GM23338 (cell line): ENCODE measurements at regions not wholly inside any gene's neighbourhood (a gene's known extent, or its start where the extent isn't known, plus 50 kb on each side); places are given as distances from the start of the nearest gene placed in this dataset.
"Not testable (repeated sequence)": the region's sequence is repeated elsewhere in the genome, so short reads cannot be mapped to it uniquely, and the experiment has no call there.

Source experiments
- ATAC-seq: fragments of 200-7000 bp; cut with Tn5 transposase; 3 replicates; pipeline ENCODE4 v1.9.1; 2020
- DNase-seq: peaks from one replicate; pipeline ENCODE4 v3.0.0-alpha.2; 2015; ENCODE audit warnings: low spot score
- H2AFZ ChIP-seq: fragments of 200-600 bp; sonication (generic); 2 replicates; pipeline ENCODE4 v1.8.0; 2016; ENCODE audit warnings: antibody characterized with exemption, mild to moderate bottlenecking, moderate library complexity
- H3F3A ChIP-seq: fragments of 200-600 bp; sonication (generic); replicated peaks from 2 replicates; pipeline ENCODE4 v1.8.0; 2017; ENCODE audit warnings: antibody characterized with exemption, mixed run types, low read depth
- H3K27ac ChIP-seq: fragments of 200-600 bp; sonication (generic); 2 replicates; pipeline ENCODE4 v1.6.1; 2016; ENCODE audit warnings: low read depth
- H3K27me3 ChIP-seq: fragments of 200-600 bp; sonication (generic); 2 replicates; pipeline ENCODE4 v1.8.0; 2016; ENCODE audit warnings: mild to moderate bottlenecking, mixed run types, moderate library complexity; ENCODE audit not compliant: insufficient read depth
- H3K36me3 ChIP-seq: fragments of 200-600 bp; sonication (generic); 2 replicates; pipeline ENCODE4 v1.8.0; 2016; ENCODE audit warnings: mild to moderate bottlenecking; ENCODE audit not compliant: insufficient read depth
- H3K4me1 ChIP-seq: fragments of 200-600 bp; sonication (generic); 2 replicates; pipeline ENCODE4 v1.8.0; 2016; ENCODE audit warnings: mild to moderate bottlenecking, moderate library complexity; ENCODE audit not compliant: insufficient read depth
- H3K4me2 ChIP-seq: fragments of 200-600 bp; sonication (generic); 2 replicates; pipeline ENCODE4 v1.7.1; 2017; ENCODE audit warnings: mixed run types
- H3K4me3 ChIP-seq: fragments of 200-600 bp; sonication (generic); 2 replicates; pipeline ENCODE4 v1.6.1; 2016; ENCODE audit warnings: mixed run types
- H3K79me2 ChIP-seq: fragments of 200-600 bp; sonication (generic); replicated peaks from 2 replicates; pipeline ENCODE4 v1.8.0; 2017; ENCODE audit warnings: mild to moderate bottlenecking; ENCODE audit not compliant: insufficient read depth
- H3K9me2 ChIP-seq: fragments of 200-600 bp; sonication (generic); 2 replicates; pipeline ENCODE4 v1.8.0; 2017; ENCODE audit not compliant: insufficient read depth
- H4K20me1 ChIP-seq: fragments of 200-600 bp; sonication (generic); replicated peaks from 2 replicates; pipeline ENCODE4 v1.8.0; 2017; ENCODE audit warnings: mild to moderate bottlenecking; ENCODE audit not compliant: insufficient read depth
- H3K27ac Mint-ChIP-seq: 2 replicates; pipeline ENCODE4 v1.8.0; 2020; ENCODE audit warnings: inconsistent platforms, mild to moderate bottlenecking, moderate library complexity, mixed read lengths
- H3K27me3 Mint-ChIP-seq: 3 replicates; pipeline ENCODE4 v1.8.0; 2022; ENCODE audit warnings: low read depth, mild to moderate bottlenecking, moderate library complexity, mixed read lengths, inconsistent platforms; ENCODE audit not compliant: insufficient read depth, poor library complexity
- H3K36me3 Mint-ChIP-seq: 3 replicates; pipeline ENCODE4 v1.8.0; 2021; ENCODE audit warnings: low read depth, mild to moderate bottlenecking, inconsistent platforms, moderate library complexity, mixed read lengths
- H3K4me1 Mint-ChIP-seq: 3 replicates; pipeline ENCODE4 v1.8.0; 2020; ENCODE audit warnings: mild to moderate bottlenecking, inconsistent platforms, mixed read lengths
- H3K4me3 Mint-ChIP-seq: 3 replicates; pipeline ENCODE4 v1.8.0; 2021; ENCODE audit warnings: moderate library complexity, mild to moderate bottlenecking, inconsistent platforms, mixed read lengths
- H3K9me3 Mint-ChIP-seq: 3 replicates; pipeline ENCODE4 v1.8.0; 2020; ENCODE audit warnings: moderate library complexity, mild to moderate bottlenecking, inconsistent platforms, mixed read lengths
- ETS1 ChIP-seq: IDR thresholded peaks from 2 replicates; pipeline ENCODE4 v1.6.1; 2016; ENCODE audit warnings: antibody characterized with exemption
- EZH2 ChIP-seq: fragments of 200-600 bp; sonication (generic); IDR thresholded peaks from one replicate; pipeline ENCODE4 v1.8.0; 2017; ENCODE audit warnings: antibody characterized with exemption, mild to moderate bottlenecking, low read depth; ENCODE audit not compliant: unreplicated experiment
- EZH2phosphoT487 ChIP-seq: fragments of 200-600 bp; sonication (generic); IDR thresholded peaks from one replicate; pipeline ENCODE4 v1.8.1; 2018; ENCODE audit warnings: antibody characterized with exemption; ENCODE audit not compliant: unreplicated experiment
- JUNB ChIP-seq: IDR thresholded peaks from one replicate; pipeline ENCODE4 v1.6.1; 2016; ENCODE audit warnings: antibody characterized with exemption; ENCODE audit not compliant: unreplicated experiment
- NANOG ChIP-seq: IDR thresholded peaks from 2 replicates; pipeline ENCODE4 v1.6.1; 2016; ENCODE audit warnings: antibody characterized with exemption, borderline replicate concordance
- POLR2AphosphoS5 ChIP-seq: IDR thresholded peaks from 2 replicates; pipeline ENCODE4 v1.6.1; 2016; ENCODE audit warnings: antibody characterized with exemption, low read depth
- STAT1 ChIP-seq: IDR thresholded peaks from one replicate; pipeline ENCODE4 v1.6.1; 2016; ENCODE audit warnings: antibody characterized with exemption; ENCODE audit not compliant: unreplicated experiment
- ZNF114 ChIP-seq: fragments of 250-450 bp; sonication (Bioruptor Pico); IDR thresholded peaks from 2 replicates; pipeline ENCODE4 v1.5.0; 2020; ENCODE audit warnings: mild to moderate bottlenecking, moderate library complexity
- ZNF331 ChIP-seq: fragments of 250-450 bp; sonication (Bioruptor Pico); IDR thresholded peaks from 2 replicates; pipeline ENCODE4 v1.5.0; 2020; ENCODE audit warnings: low read depth, mild to moderate bottlenecking, moderate library complexity
- ZNF462 ChIP-seq: fragments of 250-450 bp; sonication (Bioruptor Pico); IDR thresholded peaks from 2 replicates; pipeline ENCODE4 v1.5.0; 2020; ENCODE audit warnings: mild to moderate bottlenecking, moderate library complexity
- TF ChIP-seq, protein P1 (sequence below): IDR thresholded peaks from one replicate; pipeline ENCODE4 v1.6.1; 2018; ENCODE audit warnings: antibody characterized with exemption; ENCODE audit not compliant: unreplicated experiment

DNA sequence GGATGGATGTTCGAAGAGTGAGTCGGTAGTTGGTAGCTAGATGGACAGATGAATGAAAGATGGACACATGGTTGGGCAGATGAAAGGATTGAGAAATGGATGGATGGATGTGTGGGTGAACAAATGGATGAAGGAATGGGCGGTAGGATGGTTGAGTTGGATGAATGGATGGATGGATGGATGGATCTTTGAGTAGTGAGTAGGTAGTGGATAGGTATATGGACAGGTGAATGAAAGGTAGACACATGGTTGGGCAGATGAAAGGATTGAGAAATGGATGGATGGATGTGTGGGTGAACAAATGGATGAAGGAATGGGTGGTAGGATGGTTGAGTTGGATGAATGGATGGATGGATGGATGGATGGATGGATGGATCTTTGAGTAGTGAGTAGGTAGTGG, 97.0 kb upstream of the ADAMTS2 start:
- peaks cover 31% of the 10 kb centered on the region for H3K9me3 Mint-ChIP-seq
- not testable (repeated sequence) for H3K27ac Mint-ChIP-seq, H3K27me3 Mint-ChIP-seq, H3K36me3 ChIP-seq, DNase-seq, H3K36me3 Mint-ChIP-seq, H3K4me3 Mint-ChIP-seq, H3K9me2 ChIP-seq, H3K27me3 ChIP-seq, H3K27ac ChIP-seq, H3K4me1 Mint-ChIP-seq, ATAC-seq, H3K4me3 ChIP-seq, H3F3A ChIP-seq, H2AFZ ChIP-seq, H3K4me2 ChIP-seq, H3K79me2 ChIP-seq, H3K4me1 ChIP-seq, H4K20me1 ChIP-seq

- Mint-ChIP-seq H3K36me3 (no peaks in the 10 kb centered on the region; the same call in 1 of the 3 replicates), H3K27me3 (peaks cover 8% of the 10 kb centered on the region), H3K4me3 (no peak overlapping the region), H3K4me1 (no peaks in the 10 kb centered on the region), H3K27ac (no peak overlapping the region), H3K9me3 (peaks cover 24% of the 10 kb centered on the region)
- Histone ChIP-seq H3K4me2 (no peak overlapping the region), H2AFZ (no peak overlapping the region), H3K4me3 (no peak overlapping the region), H3K4me1 (no peaks in the 10 kb centered on the region), H3K79me2 (no peaks in the 10 kb centered on the region), H3K36me3 (no peaks in the 10 kb centered on the region), H3F3A (no peaks in the 10 kb centered on the region), H3K27ac (no peak overlapping the region), H4K20me1 (no peaks in the 10 kb centered on the region), H3K9me2 (no peaks in the 10 kb centered on the region), H3K27me3 (no peaks in the 10 kb centered on the region)
- ATAC-seq = no peak
- no peak for DNase-seq
- TF ChIP-seq EZH2 = no peak
- TF ChIP-seq ZNF331 (CRISPR knock-in tag) = no peak
- TF ChIP-seq STAT1 = no peak
- no peak for TF ChIP-seq ZNF114 (CRISPR knock-in tag)
- TF ChIP-seq EZH2phosphoT487 = no peak
- TF ChIP-seq, protein P1, sequence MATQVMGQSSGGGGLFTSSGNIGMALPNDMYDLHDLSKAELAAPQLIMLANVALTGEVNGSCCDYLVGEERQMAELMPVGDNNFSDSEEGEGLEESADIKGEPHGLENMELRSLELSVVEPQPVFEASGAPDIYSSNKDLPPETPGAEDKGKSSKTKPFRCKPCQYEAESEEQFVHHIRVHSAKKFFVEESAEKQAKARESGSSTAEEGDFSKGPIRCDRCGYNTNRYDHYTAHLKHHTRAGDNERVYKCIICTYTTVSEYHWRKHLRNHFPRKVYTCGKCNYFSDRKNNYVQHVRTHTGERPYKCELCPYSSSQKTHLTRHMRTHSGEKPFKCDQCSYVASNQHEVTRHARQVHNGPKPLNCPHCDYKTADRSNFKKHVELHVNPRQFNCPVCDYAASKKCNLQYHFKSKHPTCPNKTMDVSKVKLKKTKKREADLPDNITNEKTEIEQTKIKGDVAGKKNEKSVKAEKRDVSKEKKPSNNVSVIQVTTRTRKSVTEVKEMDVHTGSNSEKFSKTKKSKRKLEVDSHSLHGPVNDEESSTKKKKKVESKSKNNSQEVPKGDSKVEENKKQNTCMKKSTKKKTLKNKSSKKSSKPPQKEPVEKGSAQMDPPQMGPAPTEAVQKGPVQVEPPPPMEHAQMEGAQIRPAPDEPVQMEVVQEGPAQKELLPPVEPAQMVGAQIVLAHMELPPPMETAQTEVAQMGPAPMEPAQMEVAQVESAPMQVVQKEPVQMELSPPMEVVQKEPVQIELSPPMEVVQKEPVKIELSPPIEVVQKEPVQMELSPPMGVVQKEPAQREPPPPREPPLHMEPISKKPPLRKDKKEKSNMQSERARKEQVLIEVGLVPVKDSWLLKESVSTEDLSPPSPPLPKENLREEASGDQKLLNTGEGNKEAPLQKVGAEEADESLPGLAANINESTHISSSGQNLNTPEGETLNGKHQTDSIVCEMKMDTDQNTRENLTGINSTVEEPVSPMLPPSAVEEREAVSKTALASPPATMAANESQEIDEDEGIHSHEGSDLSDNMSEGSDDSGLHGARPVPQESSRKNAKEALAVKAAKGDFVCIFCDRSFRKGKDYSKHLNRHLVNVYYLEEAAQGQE = no peak
- TF ChIP-seq ZNF462 (CRISPR knock-in tag) = no peak
- TF ChIP-seq POLR2AphosphoS5 = no peak
- no peak for TF ChIP-seq JUNB
- no peak for TF ChIP-seq ETS1
- no peak for TF ChIP-seq NANOG
Measured at GRCh38 chr5:179439181-179439985, 94.1 kb upstream of the ADAMTS2 start.
